DOHH2 (cell line): ENCODE measurements at regions not wholly inside any gene's neighbourhood (a gene's known extent, or its start where the extent isn't known, plus 50 kb on each side); places are given as distances from the start of the nearest gene placed in this dataset.

Experiments
- H3F3A ChIP-seq: fragments of 200-600 bp; sonication (generic), shearing (Covaris generic); 2 replicates; pipeline ENCODE4 v1.6.0; 2016; ENCODE audit warnings: antibody characterized with exemption, mild to moderate bottlenecking; ENCODE audit not compliant: control insufficient read depth, insufficient read depth
- H3K27ac ChIP-seq: fragments of 200-600 bp; sonication (generic); 2 replicates; pipeline ENCODE4 v1.5.1; 2014; ENCODE audit warnings: low read depth, mild to moderate bottlenecking, low read length, moderate library complexity
- H3K27me3 ChIP-seq: fragments of 200-600 bp; sonication (generic); 2 replicates; pipeline ENCODE4 v1.6.1; 2014; ENCODE audit warnings: mild to moderate bottlenecking, low read length, mixed read lengths; ENCODE audit not compliant: control insufficient read depth
- H3K36me3 ChIP-seq: fragments of 200-600 bp; sonication (generic); 2 replicates; pipeline ENCODE4 v1.6.1; 2014; ENCODE audit warnings: mild to moderate bottlenecking, low read length, moderate library complexity, mixed read lengths; ENCODE audit not compliant: control insufficient read depth
- H3K4me1 ChIP-seq: fragments of 200-600 bp; sonication (generic); 2 replicates; pipeline ENCODE4 v1.6.1; 2014; ENCODE audit warnings: mild to moderate bottlenecking, low read length, mixed read lengths; ENCODE audit not compliant: control insufficient read depth
- H3K4me2 ChIP-seq: fragments of 200-600 bp; sonication (generic); 2 replicates; pipeline ENCODE4 v1.6.0; 2014; ENCODE audit warnings: mild to moderate bottlenecking, low read length, moderate library complexity
- H3K4me3 ChIP-seq: fragments of 200-600 bp; sonication (generic); 2 replicates; pipeline ENCODE4 v1.5.1; 2014; ENCODE audit warnings: mild to moderate bottlenecking, low read length, mixed read lengths
- H3K79me2 ChIP-seq: fragments of 200-600 bp; sonication (generic); 2 replicates; pipeline ENCODE4 v1.6.1; 2014; ENCODE audit warnings: mild to moderate bottlenecking, low read length, mixed read lengths; ENCODE audit not compliant: control insufficient read depth
- H3K9me2 ChIP-seq: fragments of 200-600 bp; sonication (generic); replicated peaks from 2 replicates; pipeline ENCODE4 v1.6.1; 2014; ENCODE audit warnings: mild to moderate bottlenecking, low read length, mixed read lengths; ENCODE audit not compliant: control insufficient read depth
- H3K9me3 ChIP-seq: fragments of 200-600 bp; sonication (generic); 2 replicates; pipeline ENCODE4 v1.6.1; 2014; ENCODE audit warnings: antibody characterized with exemption, low read length, mixed read lengths; ENCODE audit not compliant: control insufficient read depth, insufficient read depth
- H4K20me1 ChIP-seq: fragments of 200-600 bp; sonication (generic); 2 replicates; pipeline ENCODE4 v1.6.0; 2014; ENCODE audit warnings: low read depth, mild to moderate bottlenecking, antibody characterized with exemption, low read length, moderate library complexity; ENCODE audit not compliant: control insufficient read depth, insufficient read depth
- EZH2phosphoT487 ChIP-seq: fragments of 200-600 bp; sonication (generic); IDR thresholded peaks from 2 replicates; pipeline ENCODE4 v1.6.1; 2017; ENCODE audit warnings: borderline replicate concordance, mild to moderate bottlenecking, antibody characterized with exemption, low read length, moderate library complexity, mixed read lengths
- TF ChIP-seq, protein P1 (sequence below): fragments of 200-600 bp; sonication (generic); IDR thresholded peaks from one replicate; pipeline ENCODE4 v1.5.1; 2014; ENCODE audit warnings: antibody characterized with exemption, mild to moderate bottlenecking, low read depth, low read length; ENCODE audit not compliant: poor library complexity, severe bottlenecking

DNA sequence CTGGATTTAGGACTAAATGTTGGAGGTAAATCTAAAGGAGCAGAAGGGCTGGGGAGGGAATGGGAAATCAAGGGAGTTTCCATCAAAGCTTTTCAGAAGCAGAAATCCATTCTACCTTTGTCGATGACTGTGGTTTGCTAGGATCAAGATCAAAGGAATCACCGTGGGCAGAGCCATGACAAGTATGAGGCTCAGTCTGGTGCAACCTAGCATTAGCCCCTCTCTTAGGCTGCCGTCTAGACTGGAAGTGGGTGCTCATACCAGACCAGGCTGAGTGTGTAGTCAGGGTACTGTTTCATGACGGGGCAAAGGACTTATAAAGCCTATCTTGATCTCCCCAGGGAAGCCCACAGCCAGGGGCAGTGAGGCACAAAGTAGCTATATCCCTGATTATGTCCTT lies 120.5 kb downstream of the BMP2 start:
- H3K9me2 ChIP-seq, result no peaks in the 10 kb centered on the region
- H3F3A ChIP-seq, result no peaks in the 10 kb centered on the region
- H3K36me3 ChIP-seq, result no peaks in the 10 kb centered on the region
- no peaks in the 10 kb centered on the region for H3K4me1 ChIP-seq
- H3K9me3 ChIP-seq, result no peaks in the 10 kb centered on the region
- no peaks in the 10 kb centered on the region for H3K79me2 ChIP-seq
- no peaks in the 10 kb centered on the region for H3K27me3 ChIP-seq
- H4K20me1 ChIP-seq, result no peaks in the 10 kb centered on the region
- H3K4me2 ChIP-seq, result no peak overlapping the region
- TF ChIP-seq, protein P1, sequence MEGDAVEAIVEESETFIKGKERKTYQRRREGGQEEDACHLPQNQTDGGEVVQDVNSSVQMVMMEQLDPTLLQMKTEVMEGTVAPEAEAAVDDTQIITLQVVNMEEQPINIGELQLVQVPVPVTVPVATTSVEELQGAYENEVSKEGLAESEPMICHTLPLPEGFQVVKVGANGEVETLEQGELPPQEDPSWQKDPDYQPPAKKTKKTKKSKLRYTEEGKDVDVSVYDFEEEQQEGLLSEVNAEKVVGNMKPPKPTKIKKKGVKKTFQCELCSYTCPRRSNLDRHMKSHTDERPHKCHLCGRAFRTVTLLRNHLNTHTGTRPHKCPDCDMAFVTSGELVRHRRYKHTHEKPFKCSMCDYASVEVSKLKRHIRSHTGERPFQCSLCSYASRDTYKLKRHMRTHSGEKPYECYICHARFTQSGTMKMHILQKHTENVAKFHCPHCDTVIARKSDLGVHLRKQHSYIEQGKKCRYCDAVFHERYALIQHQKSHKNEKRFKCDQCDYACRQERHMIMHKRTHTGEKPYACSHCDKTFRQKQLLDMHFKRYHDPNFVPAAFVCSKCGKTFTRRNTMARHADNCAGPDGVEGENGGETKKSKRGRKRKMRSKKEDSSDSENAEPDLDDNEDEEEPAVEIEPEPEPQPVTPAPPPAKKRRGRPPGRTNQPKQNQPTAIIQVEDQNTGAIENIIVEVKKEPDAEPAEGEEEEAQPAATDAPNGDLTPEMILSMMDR, result no peak
- no peak for TF ChIP-seq EZH2phosphoT487
- H3K27ac ChIP-seq, result no peak overlapping the region
- H3K4me3 ChIP-seq, result no peak overlapping the region

- no peak overlapping the region for H3K4me3 ChIP-seq
- H3K4me1 ChIP-seq, result no peaks in the 10 kb centered on the region
- H3F3A ChIP-seq, result no peaks in the 10 kb centered on the region
- H3K36me3 ChIP-seq, result no peaks in the 10 kb centered on the region
- H3K27me3 ChIP-seq, result no peaks in the 10 kb centered on the region
- no peak for TF ChIP-seq EZH2phosphoT487
- TF ChIP-seq, protein P1, result no peak
- no peak overlapping the region for H3K27ac ChIP-seq
- no peaks in the 10 kb centered on the region for H3K9me2 ChIP-seq
- H4K20me1 ChIP-seq, result no peaks in the 10 kb centered on the region
- no peaks in the 10 kb centered on the region for H3K79me2 ChIP-seq
- no peak overlapping the region for H3K4me2 ChIP-seq
- H3K9me3 ChIP-seq, result no peaks in the 10 kb centered on the region
Observed at GRCh38 chr20:6888736-6889395, 121.4 kb downstream of the BMP2 start.

GRCh38 chr20:6892724-6893123 lies 125.2 kb downstream of the BMP2 start:
- TF ChIP-seq EZH2phosphoT487, result no peak
- TF ChIP-seq, protein P1, result no peak

More at GRCh38 chr20:6892724-6893123, 125.2 kb downstream of the BMP2 start:
- no peaks in the 10 kb centered on the region for H3K36me3 ChIP-seq
- no peaks in the 10 kb centered on the region for H4K20me1 ChIP-seq
- H3K4me2 ChIP-seq, result no peak overlapping the region
- H3K79me2 ChIP-seq, result no peaks in the 10 kb centered on the region
- no peaks in the 10 kb centered on the region for H3K27me3 ChIP-seq
- no peaks in the 10 kb centered on the region for H3K4me1 ChIP-seq
- H3K27ac ChIP-seq, result no peak overlapping the region
- no peaks in the 10 kb centered on the region for H3F3A ChIP-seq
- no peak overlapping the region for H3K4me3 ChIP-seq
- no peaks in the 10 kb centered on the region for H3K9me3 ChIP-seq
- no peaks in the 10 kb centered on the region for H3K9me2 ChIP-seq
